GM12878 (cell line): ENCODE measurements at regions not wholly inside any gene's neighbourhood (a gene's known extent, or its start where the extent isn't known, plus 50 kb on each side); places are given as distances from the start of the nearest gene placed in this dataset.

ENCODE experiments used
- ATAC-seq: fragments of 200-7000 bp; cut with Tn5 transposase; 3 replicates; pipeline ENCODE4 v1.9.1; 2020; ENCODE audit warnings: mild to moderate bottlenecking, moderate library complexity
- BruUV-seq: library from RNA; stranded (reverse); fragments of 400-500 nt; replicated peaks from 2 replicates; lab custom pipeline; 2021; lab: Mats Ljungman, UMichigan
- CTCF ChIA-PET: fragments of 300-600 bp; sonication (Branson Sonifier 250); formaldehyde crosslinking; extraction: SDS; loops from one replicate; lab custom pipeline; 2021; ENCODE audit warnings: inconsistent platforms; lab: Yijun Ruan, JAX
- POLR2A ChIA-PET: fragments of 350-600 bp; formaldehyde crosslinking; extraction: SDS; loops from one replicate; lab custom pipeline; 2021; ENCODE audit warnings: inconsistent platforms; lab: Charles Lee
- RAD21 ChIA-PET: fragments of 300-600 bp; sonication (Branson Sonifier 250); formaldehyde crosslinking; loops from one replicate; lab custom pipeline; 2023; ENCODE audit warnings: antibody characterized with exemption; ENCODE audit not compliant: unreplicated experiment; lab: Charles Lee
- SMC1A ChIA-PET: fragments of 300-600 bp; sonication (Branson Sonifier 250); formaldehyde crosslinking; loops from one replicate; lab custom pipeline; 2023; ENCODE audit not compliant: unreplicated experiment, uncharacterized antibody; lab: Charles Lee
- DNase-seq: peaks from one replicate; pipeline ENCODE4 v3.0.0-alpha.2; 2011; ENCODE audit warnings: low read depth, low spot score
- FAIRE-seq: peaks from 3 replicates; lab custom pipeline; 2011; peaks lifted over from hg19 to GRCh38; lab: Jason Lieb, UNC
- H2AFZ ChIP-seq: 2 replicates; pipeline ENCODE4 v1.6.0; 2011; ENCODE audit warnings: low read depth, low read length, control low read depth; ENCODE audit not compliant: control insufficient read depth
- H3K27ac ChIP-seq: 2 replicates; pipeline ENCODE4 v1.5.1; 2011; ENCODE audit warnings: control low read depth; ENCODE audit not compliant: control insufficient read depth, insufficient read depth
- H3K27me3 ChIP-seq, 2 experiments: replicated peaks in 1 of 2; 2 replicates each; pipeline versions ENCODE4 v1.6.0 to v1.6.1; 2011; ENCODE audit warnings: low read length in 1 of 2; ENCODE audit not compliant: control insufficient read depth in 2 of 2, insufficient read depth in 2 of 2
- H3K36me3 ChIP-seq, 2 experiments: 2 replicates each; pipeline ENCODE4 v1.5.1; 2011; ENCODE audit warnings: low read length in 1 of 2; ENCODE audit not compliant: control insufficient read depth in 2 of 2, insufficient read depth in 2 of 2
- H3K4me1 ChIP-seq: 2 replicates; pipeline ENCODE4 v1.6.1; 2011; ENCODE audit warnings: mild to moderate bottlenecking, low read length, moderate library complexity, mixed read lengths; ENCODE audit not compliant: control insufficient read depth, insufficient read depth
- H3K4me2 ChIP-seq: 2 replicates; pipeline ENCODE4 v1.6.0; 2011; ENCODE audit warnings: control low read depth; ENCODE audit not compliant: control insufficient read depth, insufficient read depth
- H3K4me3 ChIP-seq: fragments of 200-600 bp; sonication (generic); 2 replicates; pipeline ENCODE4 v1.5.1; 2016
- H3K79me2 ChIP-seq: 2 replicates; pipeline ENCODE4 v1.6.0; 2011; ENCODE audit warnings: low read length; ENCODE audit not compliant: control insufficient read depth, insufficient read depth
- H3K9ac ChIP-seq: 2 replicates; pipeline ENCODE4 v1.8.0; 2011; ENCODE audit warnings: low read length, control low read depth, mixed read lengths; ENCODE audit not compliant: control insufficient read depth, insufficient read depth
- H3K9me3 ChIP-seq: replicated peaks from 3 replicates; pipeline ENCODE4 v1.5.1; 2011; ENCODE audit warnings: mild to moderate bottlenecking, low read length; ENCODE audit not compliant: control insufficient read depth, insufficient read depth
- H4K20me1 ChIP-seq: 2 replicates; pipeline ENCODE4 v1.6.0; 2011; ENCODE audit not compliant: control insufficient read depth, insufficient read depth
- CTCF ChIP-seq, 3 experiments: IDR thresholded peaks in 2 of 3; conservative IDR thresholded peaks in 1 of 3; 2 replicates each; pipeline ENCODE4 v1.5.1; 2011; ENCODE audit warnings: low read depth in 3 of 3, low read length in 3 of 3, mild to moderate bottlenecking in 3 of 3, control low read depth in 2 of 3, moderate library complexity in 2 of 3, inconsistent platforms in 1 of 3, mixed read lengths in 1 of 3; ENCODE audit not compliant: control insufficient read depth in 2 of 3, insufficient read depth in 1 of 3; ENCODE audit errors: extremely low read depth in 1 of 3
- ELK1 ChIP-seq: IDR thresholded peaks from 2 replicates; pipeline ENCODE4 v1.6.1; 2012; ENCODE audit warnings: low read depth, low read length, improper control_type of control experiment
- FOXK2 ChIP-seq: fragments of 450-650 bp; IDR thresholded peaks from 2 replicates; pipeline ENCODE4 v1.6.1; 2017; ENCODE audit warnings: mild to moderate bottlenecking, moderate library complexity
- HSF1 ChIP-seq: fragments of 150-350 bp; IDR thresholded peaks from 2 replicates; pipeline ENCODE4 v1.6.1; 2014; ENCODE audit warnings: mild to moderate bottlenecking, low read depth, low read length
- NRF1 ChIP-seq: conservative IDR thresholded peaks from 2 replicates; pipeline ENCODE4 v1.6.1; 2011; ENCODE audit warnings: mild to moderate bottlenecking, low read depth, low read length, improper control_type of control experiment
- TCF12 ChIP-seq: IDR thresholded peaks from 2 replicates; pipeline ENCODE4 v1.6.1; 2011; ENCODE audit warnings: low read depth, mild to moderate bottlenecking, low read length
- TCF7 ChIP-seq: IDR thresholded peaks from 2 replicates; pipeline ENCODE4 v1.6.1; 2014; ENCODE audit warnings: antibody characterized with exemption, borderline replicate concordance
- WGBS: methylation state at CpG from one replicate; pipeline ENCODE4 v1.1.6; 2016; ENCODE audit warnings: low lambda C conversion rate; ENCODE audit not compliant: insufficient replicate concordance, insufficient coverage; ENCODE audit errors: missing lambda C conversion rate; 5-methylcytosine and 5-hydroxymethylcytosine counted together
- in situ Hi-C: fragments of 300-500 bp; cut with MboI; formaldehyde crosslinking; loops from 9 replicates; pipeline ENCODE4 v1.14.3; 2018; ENCODE audit warnings: mixed read lengths
- intact Hi-C: fragments of 100-400 bp; cut with micrococcal nuclease; formaldehyde crosslinking; loops from one replicate; pipeline ENCODE4 v1.14.2; 2022; ENCODE audit not compliant: unreplicated experiment

- no peak for TF ChIP-seq CTCF (IDR thresholded peaks at IDR 0.05 in 2 of 3, conservative IDR thresholded peaks at IDR 0.05 in 1 of 3; ENCODE audit: control insufficient read depth in 2 of 3, extremely low read depth in 1 of 3, insufficient read depth in 1 of 3, low read depth in 3 of 3, low read length in 3 of 3)
- no peak for TF ChIP-seq HSF1
- TF ChIP-seq, all 136 proteins: peak for 0
These were observed 812.8 kb upstream of the SLC35B3 start (continued) for GRCh38 chr6:9248133-9248532.

- Histone ChIP-seq H3K4me3 (no peak overlapping the region), H3K27ac (no peak overlapping the region), H2AFZ (no peak overlapping the region), H3K9ac (no peak overlapping the region), H3K4me2 (no peak overlapping the region), H3K27me3 (no peaks in the 10 kb centered on the region), H3K4me1 (no peaks in the 10 kb centered on the region), H4K20me1 (no peaks in the 10 kb centered on the region), H3K36me3 (no peaks in the 10 kb centered on the region), H3K9me3 (no peaks in the 10 kb centered on the region), H3K79me2 (no peaks in the 10 kb centered on the region)
- 42% methylated on average over 2 of the region's 2 CpGs for WGBS
- BruUV-seq, result no TSS peak
- ChIA-PET CTCF (no interaction called here), SMC1A (no interaction called here), RAD21 (no interaction called here), POLR2A (no interaction called here)
- ATAC-seq, result no peak
- intact Hi-C loops, result no loop called here
- no peak for DNase-seq
- FAIRE-seq, result no peak
- in situ Hi-C loops, result loop anchor here (10.0 kb wide), 1 partner anchor 1194 kb away; no protein-coding TSS in a partner anchor
- TF ChIP-seq ELK1 (no peak), FOXK2 (no peak), TCF7 (no peak), NRF1 (no peak), TCF12 (no peak)
These were observed 805.5 kb upstream of the SLC35B3 start for GRCh38 chr6:9240861-9241260.
